Prostate gland (tissue), 1 donor: ENCODE measurements at regions not wholly inside any gene's neighbourhood (a gene's known extent, or its start where the extent isn't known, plus 50 kb on each side); places are given as distances from the start of the nearest gene placed in this dataset.

Experiments used
- POLR2A ChIP-seq: fragments of 450-650 bp; IDR thresholded peaks from one replicate; pipeline ENCODE4 v1.6.1; 2016; ENCODE audit warnings: antibody characterized with exemption, mild to moderate bottlenecking
- POLR2AphosphoS5 ChIP-seq: sonication (generic); formaldehyde crosslinking; IDR thresholded peaks from one replicate; pipeline ENCODE4 v1.6.1; 2017; ENCODE audit warnings: antibody characterized with exemption

GRCh38 chr13:29956853-29957252, 106.4 kb upstream of the UBL3 start:
- TF ChIP-seq POLR2AphosphoS5 (no peak), POLR2A (no peak)
